Stimulated activated naive CD4-positive, alpha-beta T cell treated with Interleukin-2 at 50 U/mL for 16 hours (primary cell): ENCODE measurements at regions not wholly inside any gene's neighbourhood (a gene's known extent, or its start where the extent isn't known, plus 50 kb on each side); places are given as distances from the start of the nearest gene placed in this dataset.
"Not testable (repeated sequence)": the region's sequence is repeated elsewhere in the genome, so short reads cannot be mapped to it uniquely, and the experiment has no call there.

ENCODE experiments used
- DNase-seq: peaks from one replicate; lab custom pipeline; 2025; lab: John Stamatoyannopoulos, UW

DNA sequence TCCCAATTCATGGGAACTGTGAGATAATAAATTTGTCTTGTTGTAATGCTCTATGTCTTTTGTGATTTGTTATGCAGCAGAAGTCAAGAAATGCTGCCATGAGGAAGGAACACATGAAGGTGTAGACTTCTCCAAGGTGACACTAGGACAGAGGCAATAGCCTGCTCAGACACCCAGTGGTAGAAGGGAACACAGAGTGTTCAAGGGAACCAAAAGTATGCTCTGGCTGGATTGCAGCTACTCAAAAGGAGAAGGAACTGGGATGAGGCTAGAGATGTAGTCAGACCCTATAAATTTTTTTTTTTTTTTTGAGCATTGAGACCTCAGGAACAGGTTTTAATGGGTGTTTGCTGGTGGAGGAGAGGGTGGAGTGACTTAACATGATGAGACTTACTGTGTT is 232.5 kb downstream of the PARP8 start:
- no peak for DNase-seq

DNA sequence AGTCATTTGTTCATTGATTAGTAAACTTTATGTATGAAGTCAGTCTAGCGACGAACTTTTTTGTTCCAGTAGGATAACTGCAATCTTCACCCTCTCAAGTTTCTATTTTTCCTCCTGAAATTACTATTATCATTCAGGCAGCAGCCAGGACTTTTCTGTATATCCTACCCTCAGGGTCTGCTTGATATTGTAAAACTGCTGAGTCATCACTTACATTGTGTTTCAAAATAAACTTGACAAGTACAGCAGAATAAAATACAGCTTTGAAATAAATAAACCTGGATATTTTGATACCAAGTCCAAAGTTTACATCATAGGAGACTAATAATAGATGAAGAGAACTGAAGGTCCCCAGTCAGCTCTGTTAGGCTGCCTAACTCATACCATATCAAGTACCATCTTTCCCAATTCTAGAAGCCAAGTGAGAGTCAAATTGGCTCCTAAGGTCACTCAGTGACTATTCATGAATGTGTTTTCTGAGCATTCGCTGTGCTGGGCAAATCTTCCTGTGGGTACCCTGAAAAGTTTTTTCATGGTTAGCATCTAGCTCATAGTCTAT is 234.6 kb downstream of the PARP8 start:
- no peak for DNase-seq

DNA sequence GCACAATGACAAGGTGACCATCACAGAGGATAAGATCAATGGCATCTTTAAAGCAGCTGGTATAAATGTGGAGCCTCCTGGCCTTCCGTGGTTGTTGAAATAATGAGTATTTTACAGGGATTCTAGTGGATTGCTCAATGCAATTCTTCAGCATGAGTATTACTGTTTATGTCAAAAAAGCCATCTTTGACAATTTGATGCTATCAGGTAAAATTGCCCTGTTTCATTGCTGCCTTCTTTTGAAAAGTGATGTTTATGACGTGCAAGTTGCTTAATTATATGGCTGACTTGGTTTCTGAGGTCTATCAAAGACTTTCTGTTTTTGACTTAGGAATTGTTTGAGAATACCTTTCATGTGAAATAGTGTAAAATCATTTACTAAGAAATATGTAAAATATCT is 237.2 kb downstream of the PARP8 start:
- no peak for DNase-seq

DNA sequence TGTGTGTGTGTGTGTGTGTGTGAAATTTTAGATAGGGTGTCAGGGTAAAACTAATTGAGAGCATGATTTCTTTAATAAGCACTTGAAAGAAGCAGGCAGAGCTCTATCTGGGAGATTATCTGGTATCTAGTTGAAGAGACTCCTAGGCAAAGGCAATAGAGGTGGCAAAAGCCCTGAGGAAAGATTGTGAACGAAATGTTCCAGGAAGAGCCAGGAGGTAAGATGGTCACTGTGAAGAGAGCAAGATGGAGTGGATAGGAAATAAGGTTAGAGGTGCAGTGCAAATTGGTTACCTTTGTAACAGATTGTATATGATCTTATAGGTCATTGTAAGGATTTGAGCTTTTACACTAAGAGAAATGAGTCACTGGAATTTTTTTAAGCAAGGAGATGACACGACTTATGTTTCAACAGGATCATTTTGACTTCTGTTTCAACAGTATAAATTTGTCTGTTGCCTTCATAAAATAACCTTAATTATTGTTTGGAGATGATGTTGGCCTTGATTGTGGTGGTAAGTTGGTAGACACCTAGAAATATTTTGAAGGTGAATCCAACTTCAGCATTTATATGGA is 239.6 kb downstream of the PARP8 start:
- no peak for DNase-seq

DNA sequence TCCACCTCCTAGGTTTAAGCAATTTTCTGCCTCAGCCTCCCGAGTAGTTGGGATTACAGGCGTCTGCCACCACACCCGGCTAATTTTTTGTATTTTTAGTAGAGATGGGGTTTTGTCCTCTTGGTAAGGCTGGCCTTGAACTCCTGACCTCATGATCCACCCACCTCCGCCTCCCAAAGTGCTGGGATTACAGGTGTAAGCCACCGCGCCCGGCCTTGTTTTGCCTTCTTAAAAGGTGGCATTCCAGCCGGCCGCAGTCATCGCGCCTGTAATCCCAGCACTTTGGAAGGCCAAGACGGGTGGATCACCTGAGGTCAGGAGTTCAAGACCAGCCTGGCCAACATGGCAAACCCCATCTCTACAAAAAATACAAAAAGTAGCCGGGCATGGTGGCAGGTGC is 253.7 kb downstream of the PARP8 start:
- not testable (repeated sequence) for DNase-seq

DNA sequence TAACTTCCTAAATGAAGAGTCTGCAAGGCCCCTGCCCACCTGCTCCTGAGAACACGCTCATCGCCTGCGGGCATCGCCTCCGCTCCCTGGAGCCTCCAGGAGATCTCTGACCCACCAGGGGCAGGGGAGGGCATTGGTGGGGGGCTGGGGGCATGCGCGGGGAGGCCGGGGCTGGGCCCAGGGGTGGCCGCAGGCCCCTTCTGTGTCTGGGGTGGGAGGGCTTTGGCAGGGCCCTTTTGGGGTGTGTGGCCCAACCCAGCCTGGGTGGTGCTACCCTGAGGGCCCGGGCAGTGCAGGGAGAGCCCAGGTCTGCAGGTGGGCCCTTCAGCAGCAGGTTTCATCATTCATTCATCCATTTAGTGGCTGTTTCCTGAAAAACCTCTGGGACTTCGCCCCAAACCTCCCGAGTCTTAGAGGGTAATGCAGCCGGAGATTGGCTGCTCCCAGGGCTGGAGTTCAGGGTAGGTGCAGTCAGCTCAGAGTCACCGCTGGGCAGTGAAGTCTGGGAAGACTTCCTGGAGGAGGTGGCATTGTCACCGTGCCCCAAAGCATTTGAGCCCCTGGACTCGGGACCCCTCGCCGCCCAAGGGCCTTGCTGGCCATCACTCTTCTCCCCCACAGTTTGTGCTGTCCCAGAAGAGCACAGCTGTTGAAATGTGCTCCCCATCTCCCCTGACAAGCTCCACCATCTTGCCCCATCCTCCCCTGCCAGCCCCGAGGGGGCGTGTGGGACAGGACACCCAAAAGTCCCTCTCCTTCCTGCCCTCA is 255.1 kb downstream of the PARP8 start:
- no peak for DNase-seq

DNA sequence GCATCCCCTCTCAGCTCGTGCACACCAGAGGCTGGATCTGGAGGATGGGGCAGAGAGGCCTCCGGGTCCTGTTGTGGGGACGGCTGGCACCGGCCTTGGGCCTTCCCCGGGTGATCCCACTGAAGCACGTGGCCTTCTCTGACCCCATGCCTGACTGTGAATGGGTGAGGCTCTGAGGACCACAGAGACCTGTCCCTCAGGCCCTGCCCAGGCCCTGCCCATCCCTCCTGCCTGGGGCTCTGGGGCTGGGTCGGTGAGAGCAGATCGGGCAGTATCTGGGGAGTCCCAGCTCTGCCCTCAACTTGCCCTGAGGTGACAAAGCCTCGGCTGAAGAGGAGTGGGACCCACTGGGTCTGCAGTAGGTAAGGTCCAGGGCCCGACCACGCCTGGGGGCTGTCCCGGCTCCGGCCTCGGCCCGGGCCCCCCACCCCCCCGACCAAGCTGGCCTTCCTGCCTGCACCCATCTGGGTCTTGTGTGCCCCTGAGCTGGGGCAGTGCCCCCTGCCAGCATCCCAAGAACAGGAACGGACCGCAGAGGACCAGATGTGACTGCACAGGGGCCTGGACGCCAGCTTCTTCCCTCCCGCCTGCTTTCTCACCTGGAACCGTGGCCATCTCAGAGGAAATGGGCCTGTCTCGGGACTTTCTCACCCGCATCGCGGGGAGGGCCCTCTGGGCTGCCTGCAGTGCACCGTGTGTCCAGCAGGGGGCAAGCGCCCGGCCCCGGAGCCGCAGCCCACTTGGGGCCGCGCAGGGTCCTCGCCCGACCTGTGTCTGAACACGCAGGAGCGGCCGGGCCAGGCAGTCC is 255.9 kb downstream of the PARP8 start:
- DNase-seq: not testable (repeated sequence)

DNA sequence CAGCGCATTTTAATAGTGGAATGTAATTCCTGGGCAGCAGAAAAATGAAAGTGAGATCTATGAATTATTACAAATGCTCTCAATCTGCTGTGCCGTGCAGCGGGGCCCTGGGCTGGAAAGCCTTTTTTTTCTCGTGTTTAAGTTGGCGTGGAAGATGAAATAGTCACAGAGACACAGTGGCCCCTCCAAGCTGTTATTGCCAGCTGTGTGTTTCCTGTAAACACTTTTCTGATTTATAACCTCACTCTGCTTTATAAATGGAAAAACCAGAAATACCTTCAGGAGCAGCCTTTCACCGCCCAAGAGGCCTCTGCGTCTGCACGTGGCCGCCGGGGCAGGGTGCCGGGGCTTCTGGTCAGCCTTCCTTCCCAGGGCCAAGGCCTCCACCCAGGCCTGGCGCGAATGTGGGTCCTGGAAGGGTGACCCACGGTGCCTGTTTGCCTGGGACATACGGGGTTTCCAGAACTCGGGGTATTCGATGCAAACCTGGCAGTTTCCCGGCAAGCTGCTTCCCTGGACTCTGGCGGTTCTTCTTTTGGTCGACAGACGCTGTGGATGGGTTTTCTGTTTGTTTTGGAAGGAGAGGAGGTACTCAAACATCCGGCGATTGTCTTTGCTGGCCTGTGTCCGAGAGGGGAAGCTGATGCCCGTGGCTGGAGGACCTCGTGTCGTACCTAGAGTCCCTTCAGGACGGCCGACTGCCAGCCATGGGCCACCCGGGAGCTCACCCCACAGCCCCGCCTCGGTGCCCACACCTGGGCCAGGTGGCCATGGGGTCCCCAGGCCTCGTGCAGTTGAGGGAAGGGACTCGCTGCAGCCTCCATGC is 256.7 kb downstream of the PARP8 start:
- DNase-seq: no peak

DNA sequence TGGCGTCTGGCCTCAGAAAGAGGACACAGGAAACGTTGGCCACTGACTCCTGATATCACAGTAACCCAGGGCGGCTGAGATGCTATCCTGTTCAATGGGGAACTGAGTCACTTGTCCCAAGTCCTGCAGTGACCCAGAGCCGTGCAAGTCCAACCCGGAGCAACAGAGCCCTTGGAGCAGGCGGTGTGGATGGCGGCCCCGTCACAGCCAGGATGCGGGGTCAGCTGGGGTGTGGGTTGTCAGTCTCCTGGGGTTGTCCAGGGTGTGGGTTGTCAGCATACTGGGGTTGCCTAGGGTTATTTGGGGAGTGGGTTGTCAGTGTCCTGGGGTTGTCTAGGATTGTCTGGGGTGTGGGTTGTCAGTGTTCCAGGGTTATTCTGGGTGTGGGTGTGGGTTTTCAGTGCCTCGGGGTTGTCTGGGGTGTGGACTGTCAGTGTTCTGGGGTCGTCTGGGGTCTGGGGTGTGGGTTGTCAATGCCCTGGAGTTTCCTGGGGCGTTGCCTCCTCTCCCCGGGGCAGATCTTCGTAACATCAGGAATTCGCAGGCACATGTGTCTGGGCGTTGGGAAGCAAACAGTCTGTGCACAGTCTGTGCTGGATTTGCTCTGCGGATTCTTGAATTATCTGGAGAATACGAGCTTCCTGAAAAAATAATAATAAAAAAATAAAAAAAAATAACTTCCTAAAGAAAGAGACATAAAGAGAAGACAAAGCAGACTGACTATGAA is 257.5 kb downstream of the PARP8 start:
- no peak for DNase-seq

DNA sequence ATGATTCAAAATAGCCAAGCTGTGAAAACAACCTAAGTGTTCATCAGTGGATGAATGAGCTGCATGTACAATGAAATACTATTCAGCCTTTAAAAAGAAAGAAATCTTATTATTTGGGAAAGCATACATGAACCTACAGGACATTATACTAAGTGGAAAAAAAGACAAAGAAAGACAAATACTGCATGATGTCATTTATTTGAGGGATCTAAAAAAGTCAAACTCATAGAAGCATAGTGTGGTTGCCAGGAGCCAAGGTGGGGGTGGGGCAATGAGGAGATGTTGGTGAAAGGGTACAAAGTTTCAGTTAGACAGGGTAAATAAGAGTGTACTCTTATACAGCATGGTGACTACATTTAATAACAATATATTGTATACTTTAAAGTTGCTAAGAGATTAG is 261.5 kb downstream of the PARP8 start:
- no peak for DNase-seq

DNA sequence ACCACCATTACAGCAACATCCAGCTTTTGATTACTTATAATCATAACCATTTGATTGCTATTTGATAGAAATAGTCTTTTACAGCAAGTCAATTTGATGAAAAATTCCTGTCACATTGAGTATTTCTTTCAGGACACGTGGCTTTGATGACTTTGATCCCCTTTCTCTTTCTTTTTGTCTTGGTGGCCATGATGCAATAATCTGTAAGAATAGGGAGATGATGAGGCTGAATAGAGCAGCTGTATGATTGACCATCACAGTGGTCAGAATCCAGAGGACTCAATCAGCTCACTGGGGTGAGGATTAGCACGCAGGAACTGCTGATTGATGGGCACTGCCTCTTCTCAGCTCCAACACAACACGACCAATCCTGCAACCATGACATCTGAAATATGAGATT is 262.7 kb downstream of the PARP8 start:
- no peak for DNase-seq

DNA sequence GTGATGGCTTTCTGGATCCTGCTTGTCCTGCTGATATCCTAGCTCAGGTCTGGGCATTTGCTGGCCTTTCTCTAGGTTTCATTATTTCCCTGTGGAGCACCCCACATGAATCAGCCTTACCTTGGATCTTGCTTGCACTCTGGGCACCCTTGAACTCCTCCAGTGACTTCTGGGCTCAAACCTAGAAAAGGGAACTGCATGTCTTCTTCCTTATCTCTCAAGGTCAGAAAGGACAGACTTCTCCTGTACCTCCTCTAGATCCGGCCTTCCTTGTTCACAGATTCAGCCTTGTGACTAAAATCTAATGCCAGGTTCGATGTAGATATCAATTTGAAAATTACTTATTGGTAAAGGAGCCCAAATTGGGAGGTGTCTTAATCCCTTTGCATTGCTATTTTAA is 267.9 kb downstream of the PARP8 start:
- no peak for DNase-seq

DNA sequence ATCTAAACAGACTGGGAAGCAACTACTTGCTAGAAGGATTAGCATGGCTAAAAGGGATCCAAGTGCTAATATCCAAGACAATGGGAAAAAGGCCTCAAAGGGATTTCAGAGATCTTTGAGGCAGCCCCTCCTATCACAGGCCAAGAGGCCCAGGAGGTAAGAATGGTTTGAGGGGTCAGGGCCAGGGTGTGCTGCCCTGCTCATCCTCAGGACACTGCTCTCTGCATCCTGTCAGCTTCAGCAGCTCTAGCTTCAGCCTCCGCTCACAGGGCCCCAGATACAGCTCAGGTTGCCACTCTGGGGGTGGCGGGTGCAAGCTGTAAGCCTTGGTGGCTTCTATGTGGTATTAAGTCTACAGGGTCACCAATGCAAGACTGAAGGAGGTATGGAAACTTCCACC is 278.7 kb downstream of the PARP8 start:
- no peak for DNase-seq

DNA sequence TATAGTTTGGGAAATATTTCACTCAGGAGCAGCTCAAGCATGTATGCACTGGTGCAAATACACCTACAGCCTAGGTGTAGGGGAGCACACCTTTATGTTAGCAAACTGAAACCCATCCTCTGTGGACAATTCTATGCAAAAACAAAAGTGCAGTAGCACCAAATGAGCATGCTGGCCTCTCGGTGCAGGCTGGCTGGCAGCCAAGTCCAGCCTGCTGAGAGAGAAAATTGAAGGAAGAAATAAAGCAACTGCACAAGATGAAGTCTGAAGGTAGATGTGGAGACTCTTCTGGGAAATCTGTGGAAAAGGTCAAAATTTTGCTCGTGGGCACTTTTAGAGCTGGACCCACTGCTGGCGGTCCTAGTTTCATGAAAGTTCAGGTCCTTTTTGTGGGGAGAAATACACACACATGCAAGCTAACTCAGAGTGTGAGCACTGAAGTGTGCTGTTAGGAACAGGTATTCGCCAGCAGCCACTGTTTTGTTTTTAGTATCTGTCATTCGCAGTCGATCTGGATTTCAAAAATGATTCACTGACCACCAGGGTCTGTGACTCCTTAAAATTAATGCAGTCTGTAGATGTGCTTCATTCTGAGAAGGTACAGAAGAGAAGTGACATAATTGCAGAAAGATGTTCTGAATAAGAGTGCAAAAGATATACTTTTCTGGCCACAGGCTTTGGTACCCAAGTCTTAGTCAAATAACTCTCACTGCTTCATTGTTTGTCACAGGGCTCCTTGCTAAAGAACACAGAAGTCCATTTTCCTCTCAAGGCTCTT is 281.7 kb downstream of the PARP8 start:
- no peak for DNase-seq

DNA sequence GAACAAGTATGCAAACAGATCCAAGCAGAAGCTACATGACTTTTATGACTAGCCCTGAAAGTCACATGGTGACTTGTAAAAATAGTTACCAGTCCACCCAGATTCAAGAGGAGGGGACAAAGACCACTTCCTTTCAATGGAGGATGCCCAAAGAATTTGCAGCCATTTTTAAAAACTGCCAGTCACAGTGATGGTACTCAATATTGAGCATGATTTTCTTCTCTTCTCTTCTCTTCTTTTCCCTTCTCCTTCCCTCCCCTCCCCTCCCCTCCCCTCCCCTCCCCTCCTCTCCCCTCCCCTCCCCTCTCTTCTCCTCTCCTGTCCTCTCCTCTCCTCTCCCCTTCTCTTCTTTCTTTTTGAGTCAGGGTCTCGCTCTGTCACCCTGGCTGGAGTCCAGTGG is 286.9 kb downstream of the PARP8 start:
- no peak for DNase-seq

DNA sequence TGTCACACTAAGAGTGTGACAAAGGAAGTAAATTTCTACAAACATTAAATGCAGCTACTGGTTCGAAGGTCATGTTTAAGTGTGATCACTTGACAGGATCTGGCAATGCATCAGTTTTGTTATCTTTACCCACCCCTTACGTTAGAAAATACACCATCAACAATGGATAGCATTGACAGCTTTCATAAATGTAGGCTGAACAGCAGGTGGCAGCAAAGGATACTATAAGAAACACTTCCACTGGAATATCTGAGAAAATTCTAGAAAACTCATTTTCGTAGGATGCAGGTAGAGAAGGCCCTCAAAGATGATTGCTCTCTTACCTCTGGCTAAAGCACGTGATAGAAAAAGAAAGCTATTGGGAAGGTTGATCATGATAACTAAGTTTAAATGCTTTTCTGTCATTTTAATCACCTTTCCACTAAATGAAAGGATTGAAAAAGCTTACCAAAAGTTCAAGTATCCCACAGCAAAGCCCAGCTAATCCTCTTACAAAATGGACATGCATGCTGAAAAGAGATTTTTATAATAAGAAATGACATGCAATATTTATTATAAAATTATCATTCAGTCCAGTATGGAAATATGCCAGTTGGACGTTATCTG is 292.5 kb downstream of the PARP8 start:
- no peak for DNase-seq

DNA sequence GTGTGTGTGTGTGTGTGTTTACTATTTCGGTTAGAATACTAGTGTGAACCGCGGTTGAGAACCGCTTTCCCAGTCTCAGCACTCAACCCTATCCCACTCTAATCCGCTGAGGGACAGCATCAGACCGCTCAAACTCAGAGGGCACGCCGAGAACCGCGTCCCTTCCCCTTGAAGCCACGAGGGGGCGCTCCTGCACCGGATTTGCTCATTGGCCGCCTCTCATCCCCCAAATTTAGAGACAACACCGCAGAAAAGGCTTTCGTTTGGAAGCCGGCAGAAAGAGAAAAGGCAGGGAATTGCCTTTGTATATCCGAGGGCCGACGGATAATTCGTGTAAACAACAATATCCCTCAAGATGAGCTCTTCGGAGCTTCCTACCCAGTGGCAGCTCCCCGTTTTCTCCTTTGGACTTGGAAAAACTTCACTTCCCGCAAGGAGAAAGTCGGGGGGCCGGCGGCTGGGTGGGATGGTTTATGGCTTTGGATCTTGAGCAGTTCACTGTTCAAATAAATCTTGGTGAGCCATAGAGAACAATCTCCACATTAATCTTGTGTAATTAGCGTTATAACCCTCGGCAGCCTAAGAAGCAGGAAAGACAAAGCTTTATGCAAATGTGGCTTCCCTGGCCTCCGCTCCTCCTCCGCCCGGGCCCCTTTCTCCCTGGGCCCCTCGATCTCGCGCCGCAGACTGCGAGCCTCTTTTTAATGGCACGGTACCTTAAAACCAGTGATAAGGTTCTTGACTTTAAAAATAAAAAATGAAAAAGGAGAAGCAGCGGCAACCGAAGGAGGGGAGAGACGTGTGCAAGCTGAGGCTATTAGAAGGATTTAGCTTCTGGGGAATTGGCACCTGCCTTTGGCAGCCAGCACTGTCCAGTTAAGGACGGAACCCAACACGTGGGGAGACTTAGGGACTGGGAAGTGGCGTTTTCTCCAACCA is 296.8 kb downstream of the PARP8 start:
- peak; percentile 15 for DNase-seq

DNA sequence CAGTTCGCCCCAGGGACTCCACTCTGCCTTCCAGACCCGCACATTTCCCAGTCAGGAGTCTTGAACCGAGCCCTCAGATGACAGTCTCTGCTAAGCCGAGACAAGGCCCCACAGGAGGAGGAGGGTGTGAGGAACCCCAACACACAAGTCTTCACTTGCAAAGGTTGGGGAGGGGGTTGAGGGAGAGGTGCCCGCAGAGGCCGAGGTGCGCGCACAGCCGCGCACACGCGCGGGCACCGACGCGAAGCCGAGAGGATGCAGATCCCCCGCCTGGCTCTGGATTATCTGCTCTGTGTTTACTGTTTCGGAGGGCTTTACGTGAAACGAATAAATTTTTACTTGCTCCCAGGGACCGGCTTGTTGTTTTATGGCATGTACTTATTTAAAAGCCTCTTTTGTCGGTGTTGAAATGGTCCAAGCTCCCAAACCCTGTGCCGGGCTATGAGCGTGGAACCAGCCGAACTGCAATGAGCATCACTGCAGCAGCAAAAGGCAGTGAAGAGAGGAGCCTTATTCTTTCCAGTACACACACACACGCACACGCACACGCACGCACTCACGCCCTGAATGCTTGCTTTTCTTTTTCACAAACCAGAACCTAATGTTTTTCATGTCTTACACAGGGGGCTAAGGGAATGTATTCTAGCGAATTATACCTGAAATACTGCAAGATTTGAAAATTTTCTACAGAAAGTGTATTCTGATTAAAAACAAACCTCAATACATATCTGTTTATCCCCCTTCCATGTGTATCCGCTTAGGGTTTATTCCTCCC is 297.7 kb downstream of the PARP8 start:
- DNase-seq: no peak
